ENCODE measurements at regions not wholly inside any gene's neighbourhood (a gene's known extent, or its start where the extent isn't known, plus 50 kb on each side); places are given as distances from the start of the nearest gene placed in this dataset.

- TF ChIP-seq, protein P1, sequence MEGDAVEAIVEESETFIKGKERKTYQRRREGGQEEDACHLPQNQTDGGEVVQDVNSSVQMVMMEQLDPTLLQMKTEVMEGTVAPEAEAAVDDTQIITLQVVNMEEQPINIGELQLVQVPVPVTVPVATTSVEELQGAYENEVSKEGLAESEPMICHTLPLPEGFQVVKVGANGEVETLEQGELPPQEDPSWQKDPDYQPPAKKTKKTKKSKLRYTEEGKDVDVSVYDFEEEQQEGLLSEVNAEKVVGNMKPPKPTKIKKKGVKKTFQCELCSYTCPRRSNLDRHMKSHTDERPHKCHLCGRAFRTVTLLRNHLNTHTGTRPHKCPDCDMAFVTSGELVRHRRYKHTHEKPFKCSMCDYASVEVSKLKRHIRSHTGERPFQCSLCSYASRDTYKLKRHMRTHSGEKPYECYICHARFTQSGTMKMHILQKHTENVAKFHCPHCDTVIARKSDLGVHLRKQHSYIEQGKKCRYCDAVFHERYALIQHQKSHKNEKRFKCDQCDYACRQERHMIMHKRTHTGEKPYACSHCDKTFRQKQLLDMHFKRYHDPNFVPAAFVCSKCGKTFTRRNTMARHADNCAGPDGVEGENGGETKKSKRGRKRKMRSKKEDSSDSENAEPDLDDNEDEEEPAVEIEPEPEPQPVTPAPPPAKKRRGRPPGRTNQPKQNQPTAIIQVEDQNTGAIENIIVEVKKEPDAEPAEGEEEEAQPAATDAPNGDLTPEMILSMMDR (IDR thresholded peaks at IDR 0.05), result peak in 5 of 12 donors; percentile 5 to 36 (median 16)
- TF ChIP-seq POLR2A (IDR thresholded peaks at IDR 0.05), result no peak
Observed at GRCh38 chr5:79859588-79859987, 131.5 kb downstream of the MTX3 start.
